ENCODE measurements at regions not wholly inside any gene's neighbourhood (a gene's known extent, or its start where the extent isn't known, plus 50 kb on each side); places are given as distances from the start of the nearest gene placed in this dataset.
A peak's percentile ranks its signal among the peaks of the same experiment; 100 is the strongest.

- peak in 1 of 5 donors; percentile 62 for DNase-seq
- TF ChIP-seq CTCF (IDR thresholded peaks at IDR 0.05; ENCODE audit: borderline replicate concordance, extremely low read depth, insufficient read depth): no peak
- Histone ChIP-seq H3K4me3 (ENCODE audit: low read length in 3 of 3) (no peak overlapping the region), H3K36me3 (ENCODE audit: control insufficient read depth in 2 of 3, insufficient read depth in 3 of 3, low read length in 3 of 3) (no peaks in the 10 kb centered on the region), H3K9me3 (ENCODE audit: control insufficient read depth in 2 of 3, insufficient read depth in 1 of 3, low read length in 3 of 3) (no peaks in the 10 kb centered on the region), H3K27ac (ENCODE audit: low read depth in 2 of 2, low read length in 2 of 2) (no peak overlapping the region), H3K4me1 (ENCODE audit: control insufficient read depth in 2 of 3, insufficient read depth in 2 of 3, low read depth in 1 of 3, low read length in 3 of 3) (no peaks in the 10 kb centered on the region), H3K27me3 (ENCODE audit: control insufficient read depth, insufficient read depth, low read length) (no peaks in the 10 kb centered on the region), H3K9ac (ENCODE audit: low read length in 3 of 3) (no peak overlapping the region)
- intact Hi-C loops (cut with DNase I): no loop called here
- FAIRE-seq: no peak
Observed at GRCh38 chr5:106154280-106154716, 1516.4 kb downstream of the EFNA5 start.

- Histone ChIP-seq H3K9me3 (ENCODE audit: control insufficient read depth in 2 of 3, insufficient read depth in 1 of 3, low read length in 3 of 3) (no peaks in the 10 kb centered on the region), H3K27ac (ENCODE audit: low read depth in 2 of 2, low read length in 2 of 2) (no peak overlapping the region), H3K9ac (ENCODE audit: low read length in 3 of 3) (no peak overlapping the region), H3K36me3 (ENCODE audit: control insufficient read depth in 2 of 3, insufficient read depth in 3 of 3, low read length in 3 of 3) (no peaks in the 10 kb centered on the region), H3K27me3 (ENCODE audit: control insufficient read depth, insufficient read depth, low read length) (no peaks in the 10 kb centered on the region), H3K4me1 (ENCODE audit: control insufficient read depth in 2 of 3, insufficient read depth in 2 of 3, low read depth in 1 of 3, low read length in 3 of 3) (no peaks in the 10 kb centered on the region), H3K4me3 (ENCODE audit: low read length in 3 of 3) (no peak overlapping the region)
- intact Hi-C loops (cut with DNase I): no loop called here
- FAIRE-seq (no peak), DNase-seq (no peak)
- TF ChIP-seq CTCF (IDR thresholded peaks at IDR 0.05; ENCODE audit: borderline replicate concordance, extremely low read depth, insufficient read depth): no peak
Observed at GRCh38 chr5:106152569-106152968, 1518.2 kb downstream of the EFNA5 start.

- DNase-seq: no peak
- no peaks in the 10 kb centered on the region for H3K36me3 ChIP-seq (ENCODE audit: control insufficient read depth in 2 of 3, insufficient read depth in 3 of 3, low read length in 3 of 3)
- no peak overlapping the region for H3K27ac ChIP-seq (ENCODE audit: low read depth in 2 of 2, low read length in 2 of 2)
- FAIRE-seq: peak; percentile 30
- H3K9ac ChIP-seq (ENCODE audit: low read length in 3 of 3): no peak overlapping the region
- no peak for TF ChIP-seq CTCF (IDR thresholded peaks at IDR 0.05; ENCODE audit: borderline replicate concordance, extremely low read depth, insufficient read depth)
- intact Hi-C loops (cut with DNase I): no loop called here
- H3K27me3 ChIP-seq (ENCODE audit: control insufficient read depth, insufficient read depth, low read length): no peaks in the 10 kb centered on the region
- no peak overlapping the region for H3K4me3 ChIP-seq (ENCODE audit: low read length in 3 of 3)
- no peaks in the 10 kb centered on the region for H3K4me1 ChIP-seq (ENCODE audit: control insufficient read depth in 2 of 3, insufficient read depth in 2 of 3, low read depth in 1 of 3, low read length in 3 of 3)
- H3K9me3 ChIP-seq (ENCODE audit: control insufficient read depth in 2 of 3, insufficient read depth in 1 of 3, low read length in 3 of 3): no peaks in the 10 kb centered on the region
Observed at GRCh38 chr5:106142116-106142515, 1528.6 kb downstream of the EFNA5 start.

- intact Hi-C loops (cut with DNase I): no loop called here
- H3K27me3 ChIP-seq (ENCODE audit: control insufficient read depth, insufficient read depth, low read length): no peaks in the 10 kb centered on the region
- FAIRE-seq: no peak
- no peak overlapping the region for H3K4me3 ChIP-seq (ENCODE audit: low read length in 3 of 3)
- no peaks in the 10 kb centered on the region for H3K4me1 ChIP-seq (ENCODE audit: control insufficient read depth in 2 of 3, insufficient read depth in 2 of 3, low read depth in 1 of 3, low read length in 3 of 3)
- H3K9me3 ChIP-seq (ENCODE audit: control insufficient read depth in 2 of 3, insufficient read depth in 1 of 3, low read length in 3 of 3): no peaks in the 10 kb centered on the region
- no peak for DNase-seq
- H3K27ac ChIP-seq (ENCODE audit: low read depth in 2 of 2, low read length in 2 of 2): no peak overlapping the region
- TF ChIP-seq CTCF (IDR thresholded peaks at IDR 0.05; ENCODE audit: borderline replicate concordance, extremely low read depth, insufficient read depth): no peak
- H3K9ac ChIP-seq (ENCODE audit: low read length in 3 of 3): no peak overlapping the region
- H3K36me3 ChIP-seq (ENCODE audit: control insufficient read depth in 2 of 3, insufficient read depth in 3 of 3, low read length in 3 of 3): no peaks in the 10 kb centered on the region
Observed at GRCh38 chr5:106140101-106140500, 1530.6 kb downstream of the EFNA5 start.
